PC-3 (cell line): ENCODE measurements at regions not wholly inside any gene's neighbourhood (a gene's known extent, or its start where the extent isn't known, plus 50 kb on each side); places are given as distances from the start of the nearest gene placed in this dataset.
A peak's percentile ranks its signal among the peaks of the same experiment; 100 is the strongest.

Source experiments
- ATAC-seq: fragments of 200-7000 bp; cut with Tn5 transposase; 2 replicates; pipeline ENCODE4 v1.9.1; 2020; ENCODE audit warnings: mild to moderate bottlenecking, moderate library complexity
- BruUV-seq: library from RNA; stranded (reverse); fragments of 400-500 nt; replicated peaks from 2 replicates; lab custom pipeline; 2021; lab: Mats Ljungman, UMichigan
- CTCF ChIA-PET: fragments of 300-600 bp; sonication (Branson Sonifier 250); formaldehyde crosslinking; loops from one replicate; lab custom pipeline; 2022; ENCODE audit warnings: antibody characterized with exemption; lab: Charles Lee
- POLR2A ChIA-PET: fragments of 300-600 bp; sonication (Branson Sonifier 250); formaldehyde crosslinking; loops from one replicate; lab custom pipeline; 2022; ENCODE audit warnings: antibody characterized with exemption; ENCODE audit not compliant: unreplicated experiment; lab: Charles Lee
- DNase-seq: peaks from one replicate; pipeline ENCODE4 v3.0.0-alpha.2; 2015
- H2AFZ ChIP-seq: fragments of 300-600 bp; sonication (generic); 2 replicates; pipeline ENCODE4 v1.6.0; 2016; ENCODE audit warnings: antibody characterized with exemption, low read length
- H3F3A ChIP-seq: fragments of 300-600 bp; sonication (generic); one replicate; pipeline ENCODE4 v1.6.0; 2017; ENCODE audit warnings: antibody characterized with exemption, low read length, control low read depth, mild to moderate bottlenecking; ENCODE audit not compliant: unreplicated experiment
- H3K27ac ChIP-seq: fragments of 300-600 bp; sonication (generic); 2 replicates; pipeline ENCODE4 v1.5.1; 2016; ENCODE audit warnings: mild to moderate bottlenecking, low read length
- H3K27me3 ChIP-seq: fragments of 300-600 bp; sonication (generic); 2 replicates; pipeline ENCODE4 v1.6.1; 2016; ENCODE audit warnings: low read length, mixed read lengths
- H3K36me3 ChIP-seq: fragments of 300-600 bp; sonication (generic); 2 replicates; pipeline ENCODE4 v1.6.1; 2016; ENCODE audit warnings: low read depth, mixed run types, low read length, mixed read lengths
- H3K4me1 ChIP-seq: fragments of 300-600 bp; sonication (generic); 2 replicates; pipeline ENCODE4 v1.5.1; 2016; ENCODE audit warnings: low read length; ENCODE audit not compliant: insufficient read depth
- H3K4me2 ChIP-seq: fragments of 300-600 bp; sonication (generic); 2 replicates; pipeline ENCODE4 v1.6.0; 2016; ENCODE audit warnings: low read length
- H3K4me3 ChIP-seq: fragments of 300-600 bp; sonication (generic); 2 replicates; pipeline ENCODE4 v1.5.1; 2016; ENCODE audit warnings: mild to moderate bottlenecking, low read length, mixed read lengths
- H3K79me2 ChIP-seq: fragments of 300-600 bp; sonication (generic); 2 replicates; pipeline ENCODE4 v1.6.1; 2017; ENCODE audit warnings: low read length, mixed read lengths
- H3K9ac ChIP-seq: fragments of 300-600 bp; sonication (generic); 2 replicates; pipeline ENCODE4 v1.6.0; 2016; ENCODE audit warnings: mild to moderate bottlenecking, low read length
- H3K9me2 ChIP-seq: fragments of 300-600 bp; sonication (generic); replicated peaks from 2 replicates; pipeline ENCODE4 v1.6.1; 2016; ENCODE audit warnings: mixed run types, low read length, mixed read lengths
- H3K9me3 ChIP-seq: fragments of 300-600 bp; sonication (generic); 2 replicates; pipeline ENCODE4 v1.6.1; 2016; ENCODE audit warnings: low read length, mixed read lengths
- H4K20me1 ChIP-seq: fragments of 300-600 bp; sonication (generic); 2 replicates; pipeline ENCODE4 v1.6.1; 2016; ENCODE audit warnings: low read length, mixed read lengths
- EZH2 ChIP-seq: fragments of 300-600 bp; sonication (generic); IDR thresholded peaks from one replicate; pipeline ENCODE4 v1.6.1; 2017; ENCODE audit warnings: antibody characterized with exemption, mild to moderate bottlenecking, low read length; ENCODE audit not compliant: unreplicated experiment
- EZH2phosphoT487 ChIP-seq: fragments of 300-600 bp; sonication (generic); IDR thresholded peaks from 2 replicates; pipeline ENCODE4 v1.6.1; 2018; ENCODE audit warnings: mild to moderate bottlenecking, antibody characterized with exemption, low read length, borderline replicate concordance
- intact Hi-C: fragments of 100-400 bp; cut with micrococcal nuclease; formaldehyde crosslinking; loops from 2 replicates; pipeline ENCODE4 v1.9.0; 2023
- TF ChIP-seq, protein P1 (sequence below): fragments of 300-600 bp; sonication (generic); conservative IDR thresholded peaks from 2 replicates; pipeline ENCODE4 v1.5.1; 2017; ENCODE audit warnings: antibody characterized with exemption, low read depth, mild to moderate bottlenecking, low read length

DNA sequence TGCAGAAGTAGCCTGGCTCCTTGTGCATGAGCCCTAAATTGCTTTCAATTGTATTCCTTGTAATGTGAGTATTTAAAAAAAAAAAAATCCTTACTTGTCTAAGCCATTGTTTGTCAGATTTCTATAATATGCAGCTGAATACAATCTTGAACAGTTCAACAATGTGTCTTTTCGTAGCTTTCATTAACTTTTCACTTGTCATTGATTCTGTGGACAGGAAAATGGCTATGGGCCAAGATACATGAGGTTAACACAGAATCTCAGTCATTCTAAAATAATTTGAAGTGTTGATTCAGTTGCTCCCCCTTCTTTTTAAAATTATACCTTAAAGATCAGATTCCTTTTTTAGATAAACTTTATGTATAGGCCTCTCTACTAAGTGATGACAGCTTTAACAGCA lies 395.8 kb upstream of the KLF12 start:
- no peak overlapping the region for H3K9ac ChIP-seq
- intact Hi-C loops: no loop called here
- ChIA-PET CTCF (no interaction called here), POLR2A (no interaction called here)
- no peak overlapping the region for H3K4me2 ChIP-seq
- no peak overlapping the region for H3K27ac ChIP-seq
- H3K9me2 ChIP-seq: no peaks in the 10 kb centered on the region
- H3K27me3 ChIP-seq: no peaks in the 10 kb centered on the region
- H3F3A ChIP-seq: no peaks in the 10 kb centered on the region
- no peaks in the 10 kb centered on the region for H3K4me1 ChIP-seq
- no peaks in the 10 kb centered on the region for H3K36me3 ChIP-seq
- H2AFZ ChIP-seq: no peak overlapping the region
- H3K9me3 ChIP-seq: no peaks in the 10 kb centered on the region
- BruUV-seq: no TSS peak
- ATAC-seq (no peak), DNase-seq (no peak)
- H3K4me3 ChIP-seq: no peak overlapping the region
- H3K79me2 ChIP-seq: no peaks in the 10 kb centered on the region
- H4K20me1 ChIP-seq: no peaks in the 10 kb centered on the region
- no peak for TF ChIP-seq EZH2
- TF ChIP-seq EZH2phosphoT487: no peak
- TF ChIP-seq, protein P1, sequence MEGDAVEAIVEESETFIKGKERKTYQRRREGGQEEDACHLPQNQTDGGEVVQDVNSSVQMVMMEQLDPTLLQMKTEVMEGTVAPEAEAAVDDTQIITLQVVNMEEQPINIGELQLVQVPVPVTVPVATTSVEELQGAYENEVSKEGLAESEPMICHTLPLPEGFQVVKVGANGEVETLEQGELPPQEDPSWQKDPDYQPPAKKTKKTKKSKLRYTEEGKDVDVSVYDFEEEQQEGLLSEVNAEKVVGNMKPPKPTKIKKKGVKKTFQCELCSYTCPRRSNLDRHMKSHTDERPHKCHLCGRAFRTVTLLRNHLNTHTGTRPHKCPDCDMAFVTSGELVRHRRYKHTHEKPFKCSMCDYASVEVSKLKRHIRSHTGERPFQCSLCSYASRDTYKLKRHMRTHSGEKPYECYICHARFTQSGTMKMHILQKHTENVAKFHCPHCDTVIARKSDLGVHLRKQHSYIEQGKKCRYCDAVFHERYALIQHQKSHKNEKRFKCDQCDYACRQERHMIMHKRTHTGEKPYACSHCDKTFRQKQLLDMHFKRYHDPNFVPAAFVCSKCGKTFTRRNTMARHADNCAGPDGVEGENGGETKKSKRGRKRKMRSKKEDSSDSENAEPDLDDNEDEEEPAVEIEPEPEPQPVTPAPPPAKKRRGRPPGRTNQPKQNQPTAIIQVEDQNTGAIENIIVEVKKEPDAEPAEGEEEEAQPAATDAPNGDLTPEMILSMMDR: no peak

DNA sequence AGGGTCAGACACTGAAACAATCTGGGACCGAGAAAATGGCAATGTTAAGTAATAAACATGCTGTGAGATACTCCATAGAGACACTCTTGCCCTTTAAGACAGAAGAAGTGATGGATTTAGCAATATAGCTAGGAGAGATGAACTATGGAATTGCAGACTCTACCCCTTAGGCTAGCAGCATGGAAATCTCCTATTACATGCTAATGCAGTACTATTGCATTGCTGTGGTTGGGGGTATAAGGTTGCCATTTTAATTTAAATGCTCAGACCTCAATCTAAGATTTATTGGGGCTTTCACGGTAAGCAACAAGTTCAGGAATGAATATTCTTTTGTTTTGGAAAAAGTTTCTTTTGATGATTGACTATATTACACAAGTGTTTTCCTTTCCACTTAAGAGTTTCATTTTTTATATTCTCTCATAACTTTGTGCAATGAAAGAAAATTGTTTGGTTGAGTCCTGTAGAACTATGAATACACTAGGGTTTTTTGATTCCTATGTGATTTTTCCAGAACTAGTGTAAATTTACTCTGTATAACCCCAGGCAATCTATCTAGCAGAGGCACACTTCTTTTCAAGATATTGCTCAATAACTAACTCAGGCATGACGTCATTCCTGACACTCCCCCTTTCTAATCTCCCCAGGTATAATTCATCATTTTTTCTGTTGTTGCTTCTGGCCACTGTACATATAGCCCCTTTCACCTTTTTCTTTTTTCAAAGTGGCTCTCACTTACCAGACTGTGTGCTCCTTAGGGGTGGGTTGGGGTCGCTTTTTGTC lies 394.7 kb upstream of the KLF12 start:
- no TSS peak for BruUV-seq
- H3K9me3 ChIP-seq: no peaks in the 10 kb centered on the region
- no peak overlapping the region for H2AFZ ChIP-seq
- ChIA-PET CTCF (no interaction called here), POLR2A (no interaction called here)
- TF ChIP-seq, protein P1: no peak
- TF ChIP-seq EZH2phosphoT487 (no peak), EZH2 (no peak)
- H3F3A ChIP-seq: no peaks in the 10 kb centered on the region
- H3K27ac ChIP-seq: no peak overlapping the region
- ATAC-seq: no peak
- no peaks in the 10 kb centered on the region for H3K36me3 ChIP-seq
- no peak overlapping the region for H3K9ac ChIP-seq
- no peak overlapping the region for H3K4me3 ChIP-seq
- DNase-seq: peak; percentile 13
- H3K27me3 ChIP-seq: no peaks in the 10 kb centered on the region
- intact Hi-C loops: no loop called here
- no peaks in the 10 kb centered on the region for H3K9me2 ChIP-seq
- no peaks in the 10 kb centered on the region for H3K4me1 ChIP-seq
- no peaks in the 10 kb centered on the region for H4K20me1 ChIP-seq
- no peak overlapping the region for H3K4me2 ChIP-seq
- H3K79me2 ChIP-seq: no peaks in the 10 kb centered on the region

DNA sequence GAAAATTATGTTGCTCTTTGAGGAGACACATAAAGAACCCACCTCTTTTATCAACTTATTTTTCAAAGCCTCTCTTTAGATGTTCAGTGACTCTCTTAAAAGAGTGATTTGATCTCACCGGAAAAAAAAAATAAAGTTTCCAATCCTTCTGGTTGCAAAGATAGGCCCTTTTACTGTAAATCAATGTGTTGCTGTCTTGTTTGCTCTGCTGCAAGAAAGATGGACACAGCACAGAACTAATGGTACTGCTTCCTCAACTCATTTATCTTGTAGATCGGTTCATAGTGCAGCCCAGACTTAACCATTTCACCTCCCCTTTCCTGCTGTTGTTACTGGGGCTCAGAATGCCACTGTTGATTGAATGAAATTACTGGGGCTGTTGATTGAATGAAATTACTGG lies 388.9 kb upstream of the KLF12 start:
- H3K9ac ChIP-seq: no peak overlapping the region
- H3K9me3 ChIP-seq: no peaks in the 10 kb centered on the region
- intact Hi-C loops: no loop called here
- no peaks in the 10 kb centered on the region for H3K27me3 ChIP-seq
- no peak overlapping the region for H3K27ac ChIP-seq
- DNase-seq: no peak
- TF ChIP-seq EZH2phosphoT487 (no peak), EZH2 (no peak)
- TF ChIP-seq, protein P1: no peak
- BruUV-seq: no TSS peak
- no peak overlapping the region for H3K4me2 ChIP-seq
- H4K20me1 ChIP-seq: no peaks in the 10 kb centered on the region
- no peaks in the 10 kb centered on the region for H3K79me2 ChIP-seq
- no peak for ATAC-seq
- no peaks in the 10 kb centered on the region for H3K4me1 ChIP-seq
- H3K36me3 ChIP-seq: no peaks in the 10 kb centered on the region
- H3K4me3 ChIP-seq: no peak overlapping the region
- POLR2A ChIA-PET: no interaction called here
- H3K9me2 ChIP-seq: no peaks in the 10 kb centered on the region
- H3F3A ChIP-seq: no peaks in the 10 kb centered on the region
- CTCF ChIA-PET: no interaction called here
- H2AFZ ChIP-seq: no peak overlapping the region
